ENCODE measurements at regions not wholly inside any gene's neighbourhood (a gene's known extent, or its start where the extent isn't known, plus 50 kb on each side); places are given as distances from the start of the nearest gene placed in this dataset.
"Not testable (repeated sequence)": the region's sequence is repeated elsewhere in the genome, so short reads cannot be mapped to it uniquely, and the experiment has no call there.

- no peak for ATAC-seq
- DNase-seq (ENCODE audit: low spot score in 2 of 2) = no peak
- no peaks in the 10 kb centered on the region for H3K36me3 Mint-ChIP-seq
- H3K9me3 Mint-ChIP-seq = no peaks in the 10 kb centered on the region
- H3K27ac Mint-ChIP-seq = no peak overlapping the region
These were observed 379.1 kb downstream of the TENT5A start for GRCh38 chr6:81373414-81373813.

GRCh38 chr6:81371930-81372329 lies 380.6 kb downstream of the TENT5A start:
- no peak overlapping the region for H3K27ac Mint-ChIP-seq
- H3K36me3 Mint-ChIP-seq = no peaks in the 10 kb centered on the region
- no peaks in the 10 kb centered on the region for H3K9me3 Mint-ChIP-seq
- DNase-seq (ENCODE audit: low spot score in 2 of 2) = no peak
- ATAC-seq = no peak

GRCh38 chr6:81366972-81367371 lies 385.5 kb downstream of the TENT5A start:
- DNase-seq (ENCODE audit: low spot score in 2 of 2) = no peak
- no peak for ATAC-seq
- Mint-ChIP-seq H3K27ac (no peak overlapping the region), H3K36me3 (no peaks in the 10 kb centered on the region), H3K9me3 (no peaks in the 10 kb centered on the region)

GRCh38 chr6:81362246-81362645 lies 390.2 kb downstream of the TENT5A start:
- Mint-ChIP-seq H3K27ac (no peak overlapping the region), H3K9me3 (peaks cover 0 to 3% of the 10 kb centered on the region in 2 donors), H3K36me3 (no peaks in the 10 kb centered on the region)
- ATAC-seq = no peak
- DNase-seq (ENCODE audit: low spot score in 2 of 2) = no peak

GRCh38 chr6:81353262-81353661 lies 399.2 kb downstream of the TENT5A start:
- DNase-seq (ENCODE audit: low spot score in 2 of 2) (no peak), ATAC-seq (no peak)
- Mint-ChIP-seq H3K36me3 (no peaks in the 10 kb centered on the region), H3K9me3 (peaks cover 16 to 18% of the 10 kb centered on the region in 2 donors), H3K27ac (no peak overlapping the region)

- not testable (repeated sequence) for DNase-seq (ENCODE audit: low spot score in 2 of 2); ATAC-seq; H3K27ac Mint-ChIP-seq; H3K36me3 Mint-ChIP-seq
- peaks cover 6 to 20% of the 10 kb centered on the region in 2 donors for H3K9me3 Mint-ChIP-seq
These were observed 408.5 kb downstream of the TENT5A start for GRCh38 chr6:81344026-81344425.

GRCh38 chr6:81340946-81341345 lies 411.5 kb downstream of the TENT5A start:
- Mint-ChIP-seq H3K27ac (no peak overlapping the region), H3K36me3 (peaks cover 0 to 5% of the 10 kb centered on the region in 2 donors), H3K9me3 (peaks cover 16 to 18% of the 10 kb centered on the region in 2 donors)
- DNase-seq (ENCODE audit: low spot score in 2 of 2) (no peak), ATAC-seq (no peak)

GRCh38 chr6:81331526-81331925 lies 421.0 kb downstream of the TENT5A start:
- Mint-ChIP-seq H3K27ac (no peak overlapping the region), H3K36me3 (no peaks in the 10 kb centered on the region), H3K9me3 (peaks cover 8% of the 10 kb centered on the region in 2 donors)
- ATAC-seq = no peak
- no peak for DNase-seq (ENCODE audit: low spot score in 2 of 2)

GRCh38 chr6:81328700-81329099 lies 423.8 kb downstream of the TENT5A start:
- DNase-seq (ENCODE audit: low spot score in 2 of 2) = no peak
- no peak for ATAC-seq
- peaks cover 5 to 6% of the 10 kb centered on the region in 2 donors for H3K9me3 Mint-ChIP-seq
- H3K36me3 Mint-ChIP-seq = no peaks in the 10 kb centered on the region
- no peak overlapping the region for H3K27ac Mint-ChIP-seq

- DNase-seq (ENCODE audit: low spot score in 2 of 2) = no peak
- H3K36me3 Mint-ChIP-seq = no peaks in the 10 kb centered on the region
- H3K9me3 Mint-ChIP-seq = peaks cover 5% of the 10 kb centered on the region in 2 donors
- H3K27ac Mint-ChIP-seq = no peak overlapping the region
- ATAC-seq = no peak
These were observed 425.5 kb downstream of the TENT5A start for GRCh38 chr6:81326881-81327561.

- ATAC-seq = no peak
- Mint-ChIP-seq H3K9me3 (peaks cover 6 to 10% of the 10 kb centered on the region in 2 donors), H3K36me3 (peaks cover 0 to 10% of the 10 kb centered on the region in 2 donors), H3K27ac (no peak overlapping the region)
- DNase-seq (ENCODE audit: low spot score in 2 of 2) = no peak
These were observed 442.7 kb downstream of the TENT5A start for GRCh38 chr6:81309811-81310210.

GRCh38 chr6:81308577-81309279 lies 443.8 kb downstream of the TENT5A start:
- Mint-ChIP-seq H3K9me3 (peaks cover 6 to 8% of the 10 kb centered on the region in 2 donors), H3K27ac (no peak overlapping the region), H3K36me3 (peaks cover 0 to 8% of the 10 kb centered on the region in 2 donors)
- DNase-seq (ENCODE audit: low spot score in 2 of 2) = no peak
- no peak for ATAC-seq

- DNase-seq (ENCODE audit: low spot score in 2 of 2) = no peak
- ATAC-seq = no peak
- no peak overlapping the region for H3K27ac Mint-ChIP-seq
- H3K36me3 Mint-ChIP-seq = no peaks in the 10 kb centered on the region
- no peaks in the 10 kb centered on the region for H3K9me3 Mint-ChIP-seq
These were observed 444.7 kb downstream of the TENT5A start for GRCh38 chr6:81307651-81308214.

GRCh38 chr6:81304466-81304865 lies 448.0 kb downstream of the TENT5A start:
- ATAC-seq (no peak), DNase-seq (ENCODE audit: low spot score in 2 of 2) (no peak)
- H3K9me3 Mint-ChIP-seq = no peaks in the 10 kb centered on the region
- no peaks in the 10 kb centered on the region for H3K36me3 Mint-ChIP-seq
- H3K27ac Mint-ChIP-seq = no peak overlapping the region

- Mint-ChIP-seq H3K27ac (no peak overlapping the region), H3K36me3 (no peaks in the 10 kb centered on the region), H3K9me3 (no peaks in the 10 kb centered on the region)
- ATAC-seq = no peak
- DNase-seq (ENCODE audit: low spot score in 2 of 2) = no peak
These were observed 451.5 kb downstream of the TENT5A start for GRCh38 chr6:81300961-81301360.

GRCh38 chr6:81298751-81299150 lies 453.7 kb downstream of the TENT5A start:
- Mint-ChIP-seq H3K36me3 (no peaks in the 10 kb centered on the region), H3K9me3 (no peaks in the 10 kb centered on the region), H3K27ac (no peak overlapping the region)
- ATAC-seq (no peak), DNase-seq (ENCODE audit: low spot score in 2 of 2) (no peak)

- H3K27ac Mint-ChIP-seq = no peak overlapping the region
- ATAC-seq = no peak
- DNase-seq (ENCODE audit: low spot score in 2 of 2) = no peak
- H3K9me3 Mint-ChIP-seq = peaks cover 5% of the 10 kb centered on the region in 2 donors
- H3K36me3 Mint-ChIP-seq = no peaks in the 10 kb centered on the region
These were observed 457.2 kb downstream of the TENT5A start for GRCh38 chr6:81295310-81295709.

GRCh38 chr6:81293896-81294295 lies 458.6 kb downstream of the TENT5A start:
- DNase-seq (ENCODE audit: low spot score in 2 of 2) (no peak), ATAC-seq (no peak)
- no peaks in the 10 kb centered on the region for H3K36me3 Mint-ChIP-seq
- peaks cover 5% of the 10 kb centered on the region in 2 donors for H3K9me3 Mint-ChIP-seq
- H3K27ac Mint-ChIP-seq = no peak overlapping the region

Measured in activated naive CD4-positive, alpha-beta T cell treated with anti-CD3 and anti-CD28 coated beads, Interleukin-2, amount 50 U/mL, for 72 hours (primary cell).